GM21360 (cell line): ENCODE measurements at regions not wholly inside any gene's neighbourhood (a gene's known extent, or its start where the extent isn't known, plus 50 kb on each side); places are given as distances from the start of the nearest gene placed in this dataset.

Experiments
- ATAC-seq: cut with Tn5 transposase; IDR thresholded peaks from one replicate; pipeline ENCODE4 v1.9.1; 2021; ENCODE audit warnings: mild to moderate bottlenecking, moderate library complexity; ENCODE audit not compliant: unreplicated experiment

DNA sequence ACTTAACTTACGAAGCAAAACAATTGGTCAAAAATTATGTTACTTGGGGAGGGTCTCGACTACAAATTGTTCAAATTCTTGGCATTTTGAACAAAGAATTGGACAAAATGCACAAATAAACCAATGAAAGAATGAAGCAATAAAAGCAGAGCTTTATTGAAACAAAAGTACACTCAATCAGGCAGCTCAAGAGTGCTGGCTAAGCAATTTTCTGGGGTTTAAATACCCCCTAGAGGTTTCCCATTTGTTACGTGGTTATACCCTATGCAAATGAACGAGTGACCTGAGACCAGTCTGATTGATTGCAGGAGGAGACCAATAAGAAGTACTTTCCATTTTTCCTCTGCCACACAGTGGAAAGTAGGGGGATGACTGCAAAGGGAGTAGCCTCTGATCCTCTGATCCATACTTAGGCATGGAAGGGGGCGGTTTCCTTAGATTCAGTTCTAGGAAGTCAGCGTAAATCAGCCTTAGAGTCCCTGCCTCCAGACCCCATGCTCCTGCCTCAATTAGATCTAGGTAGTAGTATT is 228.6 kb downstream of the EFNB2 start:
- no peak for ATAC-seq

DNA sequence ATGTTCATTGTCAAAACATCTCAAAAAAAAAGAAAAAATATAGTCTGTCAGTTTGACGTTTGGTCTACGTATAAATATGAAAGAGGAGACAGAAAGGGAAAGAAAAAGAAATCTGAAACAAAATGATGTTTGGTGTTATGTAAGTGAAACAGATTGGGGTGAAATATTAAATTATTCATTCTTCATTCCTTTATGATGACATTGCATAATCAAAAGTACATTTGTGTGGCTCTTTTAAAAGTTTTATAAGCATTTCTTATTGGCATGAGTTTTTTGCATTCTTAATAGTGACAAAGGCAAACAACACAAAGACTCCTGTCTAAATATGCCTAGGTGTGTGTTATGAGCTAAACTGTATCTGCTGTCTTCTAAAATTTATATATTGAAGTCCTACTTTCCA is 232.6 kb downstream of the EFNB2 start:
- ATAC-seq, result no peak

DNA sequence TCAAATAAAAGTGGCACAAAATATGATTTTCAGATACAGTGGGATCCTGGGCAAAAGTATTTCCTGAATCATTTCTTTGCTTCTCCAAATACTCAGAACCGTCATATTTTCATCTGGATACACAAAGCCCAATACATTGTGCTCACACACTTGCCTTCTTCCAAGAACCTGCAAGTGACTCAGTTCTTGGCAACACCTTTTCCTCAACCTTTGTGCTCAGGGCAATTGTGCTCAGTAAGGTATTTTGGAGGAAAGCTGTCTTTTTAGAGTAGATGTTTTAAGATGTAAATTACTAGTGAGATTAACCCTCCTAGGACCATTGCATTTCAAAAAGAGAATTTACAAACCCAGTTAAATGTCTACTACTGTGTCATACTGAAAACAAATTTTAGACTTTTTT is 233.5 kb downstream of the EFNB2 start:
- ATAC-seq, result no peak

DNA sequence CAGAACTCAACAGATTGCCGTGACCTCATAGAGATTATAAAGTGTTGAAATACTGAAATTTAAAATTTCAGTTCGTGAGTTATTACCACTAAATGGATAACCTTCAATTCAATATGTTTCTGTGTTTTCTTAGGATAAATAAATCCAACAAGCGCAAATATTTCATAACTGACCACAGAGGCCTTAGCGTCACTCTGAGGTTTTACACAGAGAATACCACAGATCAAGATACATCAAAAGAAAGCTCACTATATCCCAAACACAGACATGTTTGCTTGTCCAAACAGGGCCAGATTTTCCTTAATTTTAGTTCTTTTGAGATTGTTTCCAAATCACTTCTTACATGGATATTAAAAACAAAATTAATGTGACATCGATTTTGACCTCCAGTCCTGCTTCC is 235.8 kb downstream of the EFNB2 start:
- ATAC-seq, result no peak

DNA sequence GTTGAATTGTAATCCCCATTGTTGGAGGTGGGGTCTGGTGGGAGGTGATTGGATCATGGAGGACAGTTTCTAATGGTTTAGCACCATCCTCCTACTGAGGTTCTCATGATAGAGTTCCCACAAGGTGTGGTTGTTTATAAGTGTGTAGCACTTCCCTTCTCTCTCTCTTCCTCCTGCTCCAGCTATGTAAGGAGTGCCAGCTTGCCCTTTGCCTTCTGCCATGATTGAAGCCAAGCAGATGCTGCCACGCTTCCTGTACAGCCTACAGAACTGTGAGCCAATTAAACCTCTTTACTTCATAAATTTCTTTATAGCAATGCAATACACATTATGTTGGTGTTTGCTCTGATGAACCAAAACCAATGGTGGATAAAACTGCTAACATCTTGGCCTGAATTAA is 238.2 kb downstream of the EFNB2 start:
- no peak for ATAC-seq

DNA sequence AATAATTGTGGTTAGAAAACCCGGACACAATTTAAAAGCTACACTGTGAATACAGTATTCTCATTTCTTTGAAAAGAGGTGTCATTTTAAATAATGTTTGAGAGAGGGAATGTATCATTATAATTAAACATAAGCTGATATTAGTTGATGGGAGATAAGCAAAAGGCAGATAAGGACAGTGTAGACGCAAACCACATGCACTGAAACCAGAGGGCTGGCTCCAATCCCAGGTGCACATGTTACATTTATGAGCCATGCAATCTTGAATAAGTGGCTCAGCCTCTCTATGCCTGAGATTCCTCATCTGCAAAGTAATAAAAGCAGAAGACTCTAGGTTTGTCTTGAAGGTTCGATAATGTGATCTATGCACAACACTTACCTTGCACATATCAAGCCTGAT is 238.7 kb downstream of the EFNB2 start:
- no peak for ATAC-seq

DNA sequence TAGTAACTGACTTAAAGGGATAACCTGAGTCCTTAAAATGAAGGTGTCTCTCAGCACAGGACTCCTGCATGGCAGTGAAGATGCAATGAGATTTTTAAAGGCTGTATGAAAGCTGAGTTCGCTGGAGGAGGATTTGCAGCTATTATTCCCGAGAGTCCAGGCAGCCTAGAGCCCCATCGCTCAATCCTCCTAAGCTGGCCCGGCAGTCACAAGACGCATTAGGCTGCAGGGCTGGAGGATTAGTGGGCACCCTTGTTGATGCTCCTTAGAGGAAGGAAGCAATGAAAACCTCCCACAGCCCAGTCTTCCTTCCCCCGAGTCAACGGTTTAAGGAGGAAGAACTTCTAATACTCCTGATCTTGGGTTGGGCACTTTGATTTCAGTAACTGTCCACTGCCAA is 239.5 kb downstream of the EFNB2 start:
- no peak for ATAC-seq

DNA sequence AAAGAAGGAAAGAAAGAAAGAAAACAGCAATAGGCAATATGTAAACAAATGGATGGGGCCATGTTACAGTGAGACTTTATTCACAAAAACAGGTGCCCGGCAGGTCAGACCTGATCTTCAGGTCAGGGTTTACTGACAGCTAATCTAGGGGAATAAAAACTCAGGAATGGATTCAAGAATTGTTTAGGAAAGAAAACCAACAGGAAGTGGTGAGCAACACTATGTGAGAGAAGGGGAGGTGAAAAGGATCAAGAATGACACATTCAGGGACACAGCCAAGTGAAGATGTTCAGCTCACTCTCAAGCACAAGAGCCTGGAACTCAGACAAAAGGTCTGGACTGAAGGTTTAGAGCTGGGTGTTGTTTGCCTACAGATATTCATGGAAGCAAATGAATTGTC is 244.5 kb downstream of the EFNB2 start:
- no peak for ATAC-seq

DNA sequence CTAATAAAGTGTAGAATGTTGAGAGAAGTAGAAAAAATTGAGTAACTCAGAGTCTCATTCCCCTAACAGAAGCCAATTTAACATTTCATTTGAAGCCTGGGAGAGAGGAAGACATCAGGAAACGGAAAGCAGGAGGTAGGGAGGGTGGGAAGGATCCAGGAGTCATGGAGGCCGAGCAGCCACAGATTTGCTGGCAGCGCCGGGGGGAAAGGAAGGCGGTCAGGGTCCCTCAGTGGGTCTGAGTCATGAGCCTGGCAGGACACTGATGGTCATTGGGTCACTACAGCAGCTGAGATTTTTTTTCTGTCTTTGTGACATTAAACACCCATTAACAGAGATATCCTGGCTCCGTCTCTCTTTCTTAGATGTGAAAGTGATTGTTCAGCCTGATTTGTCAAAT is 248.1 kb downstream of the EFNB2 start:
- no peak for ATAC-seq

DNA sequence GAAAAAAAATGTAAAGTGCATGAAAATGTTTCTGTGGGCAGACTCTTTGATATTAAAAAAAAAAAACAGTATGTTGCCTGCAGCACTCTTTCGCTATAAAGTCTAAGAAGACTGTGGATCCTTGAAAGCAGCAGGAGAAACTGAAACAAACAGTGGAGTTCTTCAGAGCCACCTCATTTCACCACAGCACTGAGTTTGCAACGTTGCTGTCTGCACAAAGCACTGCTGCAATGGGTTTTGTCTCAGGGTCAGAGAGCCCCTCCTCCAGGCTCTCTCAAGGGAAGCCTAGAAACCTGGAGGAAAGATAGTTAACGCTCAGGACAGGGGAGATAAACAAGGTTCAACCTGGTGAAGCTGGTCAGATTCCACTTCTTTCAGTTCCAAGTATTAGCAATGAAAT is 248.7 kb downstream of the EFNB2 start:
- no peak for ATAC-seq

DNA sequence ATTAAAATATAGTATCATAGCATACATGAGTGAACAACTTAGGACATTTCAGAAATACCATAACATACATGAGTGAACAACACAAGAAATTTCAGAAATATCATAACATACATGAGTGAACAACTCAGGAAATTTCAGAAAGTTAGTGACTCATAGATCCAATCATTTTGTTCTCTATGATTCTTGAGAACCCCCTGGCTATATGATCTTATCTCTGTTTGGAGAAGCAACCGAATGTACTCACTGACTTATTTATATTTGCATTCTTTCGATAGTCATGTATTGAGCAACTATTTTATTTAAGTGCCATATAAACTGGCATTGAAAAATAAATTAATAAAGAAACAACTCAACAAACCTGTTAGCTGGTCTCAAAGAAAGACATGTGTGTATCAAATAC is 251.1 kb downstream of the EFNB2 start:
- no peak for ATAC-seq

DNA sequence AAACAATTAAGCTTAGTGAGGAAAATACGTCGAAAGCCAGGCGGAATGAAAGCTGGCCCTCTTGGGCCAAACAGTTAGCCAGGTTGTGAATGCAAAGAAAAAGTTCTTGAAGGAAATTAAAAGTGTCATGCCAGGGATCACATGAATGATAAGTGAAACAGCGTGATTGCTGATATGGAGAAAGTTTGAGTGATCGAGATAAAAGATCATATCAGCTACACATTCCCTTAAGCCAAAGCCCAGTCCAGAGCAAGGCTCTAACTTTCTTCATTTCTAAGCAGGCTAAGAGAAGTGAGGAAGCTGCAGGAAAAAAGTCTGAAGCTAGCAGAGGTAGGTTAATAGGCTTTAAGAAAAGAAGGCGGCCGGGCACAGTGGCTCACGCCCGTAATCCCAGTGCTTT is 254.0 kb downstream of the EFNB2 start:
- ATAC-seq, result no peak

DNA sequence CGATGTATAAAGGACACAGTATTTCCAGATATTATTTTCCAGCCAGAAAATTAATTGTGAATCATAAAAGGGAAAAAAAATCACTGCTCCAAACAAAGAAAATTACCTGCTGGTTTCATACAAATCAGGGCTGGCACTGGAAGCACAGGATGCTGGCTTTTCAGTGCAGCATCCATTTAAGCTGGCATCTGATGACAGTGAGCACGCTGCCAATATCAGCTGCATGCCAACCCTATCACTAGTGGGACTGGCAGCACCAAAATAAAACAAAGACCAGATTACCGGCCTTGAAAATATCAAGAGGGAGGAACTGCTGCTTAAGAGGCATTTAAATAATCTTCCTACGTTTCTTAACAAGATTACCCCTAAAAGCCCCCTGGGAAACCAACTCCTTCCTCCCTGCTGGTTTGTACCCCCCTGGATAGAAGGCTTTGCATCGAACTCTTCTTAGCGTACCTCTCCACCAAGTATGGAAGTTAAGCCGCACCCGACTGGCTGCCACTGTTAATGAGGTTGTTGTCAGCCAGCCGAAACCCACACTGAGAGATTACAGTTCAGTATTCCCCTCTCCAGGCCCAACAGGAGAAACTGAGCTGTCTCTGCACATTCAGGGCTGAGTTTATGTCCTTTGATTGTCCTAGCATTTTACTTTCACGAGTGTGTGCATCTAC is 257.8 kb downstream of the EFNB2 start:
- no peak for ATAC-seq

DNA sequence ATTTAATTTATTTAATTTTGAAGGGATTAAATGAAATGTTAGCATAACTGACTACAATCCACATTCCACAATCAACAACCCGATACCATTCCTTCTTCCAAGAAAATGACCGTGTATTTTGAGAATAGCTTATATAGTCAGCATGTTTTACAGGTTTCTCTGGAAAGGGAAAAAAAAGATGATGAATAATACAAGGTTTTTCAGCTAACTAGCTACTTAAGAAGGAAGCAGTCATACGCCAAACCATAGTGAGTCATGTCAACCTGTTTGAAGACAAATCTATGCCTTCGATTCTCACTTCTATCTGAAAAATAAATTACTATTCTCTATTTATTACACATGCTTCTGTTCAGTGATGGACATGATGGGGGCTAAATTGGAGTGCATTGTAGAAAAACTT is 258.6 kb downstream of the EFNB2 start:
- ATAC-seq, result no peak

DNA sequence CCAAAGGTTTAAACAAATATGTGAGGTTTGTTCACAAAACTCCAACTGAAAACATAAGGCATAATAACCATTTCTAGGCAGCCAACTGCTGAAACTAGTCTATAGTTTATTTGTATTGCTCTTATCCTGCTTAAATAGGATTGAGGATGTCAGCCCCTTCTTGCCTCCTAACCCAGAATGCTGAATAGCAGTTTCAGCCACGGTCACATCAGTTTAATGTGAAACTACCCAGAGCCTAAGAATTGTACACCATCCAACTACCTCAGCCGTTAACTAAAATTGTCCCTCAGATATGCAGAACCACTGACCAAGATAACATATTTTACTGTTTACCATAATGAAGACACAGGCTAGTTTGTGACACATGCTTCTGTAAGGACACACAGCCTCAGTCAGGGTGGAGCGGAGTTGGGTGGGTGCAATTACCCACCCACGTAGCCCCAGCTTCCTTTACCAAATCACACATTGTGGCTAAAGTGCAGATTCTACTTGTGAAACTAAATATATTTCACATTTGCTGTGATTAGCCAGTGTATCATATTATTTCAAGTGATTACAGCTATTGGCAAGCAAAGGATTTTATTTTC is 259.9 kb downstream of the EFNB2 start:
- ATAC-seq, result no peak

DNA sequence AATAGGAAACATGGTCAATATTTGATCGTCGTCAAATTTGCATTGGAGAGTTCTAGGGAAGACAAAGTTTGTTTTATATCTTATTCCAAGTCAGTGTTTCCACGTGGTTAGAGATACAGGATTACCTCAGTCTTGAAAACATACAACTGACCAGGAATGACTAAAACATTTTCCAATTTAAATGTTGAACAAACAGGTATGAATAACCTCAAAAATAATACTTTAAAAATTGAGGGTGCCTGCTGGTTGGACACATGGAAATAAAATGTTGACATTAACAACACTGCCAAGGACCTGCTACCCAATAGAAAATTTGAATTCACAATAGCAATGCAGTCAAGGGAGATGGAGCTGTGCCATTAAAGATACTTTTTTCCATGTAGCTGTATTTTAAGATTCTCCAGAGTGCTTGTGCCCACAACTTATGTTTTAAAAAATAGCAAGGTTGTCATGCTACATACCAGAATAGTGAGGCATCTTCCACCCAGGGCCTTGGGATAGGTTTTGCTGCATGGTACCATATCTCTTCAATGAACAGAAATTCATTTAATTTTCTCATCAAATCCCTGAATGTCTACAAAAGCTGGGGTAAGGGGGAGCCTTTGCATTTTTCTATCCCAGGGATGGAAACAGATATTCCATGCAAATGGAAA is 260.8 kb downstream of the EFNB2 start:
- ATAC-seq, result no peak

DNA sequence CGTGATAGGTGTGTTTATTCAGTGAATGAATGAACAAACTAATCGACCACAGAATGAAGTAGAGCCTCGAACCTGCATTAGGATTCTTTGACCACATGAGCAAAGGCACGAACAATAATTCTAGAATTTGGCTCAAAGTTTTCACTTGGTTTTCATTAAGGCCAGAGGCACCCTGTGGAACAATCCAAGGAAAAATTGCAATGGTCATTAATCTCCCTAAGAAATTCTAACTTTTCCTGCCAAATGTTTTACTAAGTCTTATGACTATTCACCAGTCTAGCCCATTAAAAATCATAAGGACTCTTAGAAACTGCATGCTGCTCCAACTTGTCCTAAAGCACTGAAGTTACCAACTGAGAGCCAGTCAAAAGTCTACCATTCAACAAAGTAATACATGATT is 271.7 kb downstream of the EFNB2 start:
- ATAC-seq, result no peak

DNA sequence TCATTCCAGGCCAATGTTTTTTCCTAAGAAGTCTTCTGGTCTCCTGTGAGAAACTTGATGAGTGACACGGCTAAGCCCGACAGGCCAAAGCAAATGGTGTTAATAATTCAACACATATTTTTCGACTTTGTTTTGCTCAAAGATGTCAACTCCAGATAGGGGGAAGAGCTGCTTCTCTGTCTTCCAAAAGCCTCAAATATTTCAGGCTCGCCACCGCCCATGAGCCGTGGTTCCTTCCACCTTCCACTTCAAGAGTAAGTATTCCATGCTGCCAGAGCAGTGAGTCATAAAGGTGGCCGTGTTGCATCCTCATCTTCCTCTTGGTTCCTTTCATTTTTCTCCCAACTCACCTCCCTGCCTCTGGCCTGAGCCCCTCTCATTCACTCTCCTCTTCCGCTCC is 272.6 kb downstream of the EFNB2 start:
- no peak for ATAC-seq

DNA sequence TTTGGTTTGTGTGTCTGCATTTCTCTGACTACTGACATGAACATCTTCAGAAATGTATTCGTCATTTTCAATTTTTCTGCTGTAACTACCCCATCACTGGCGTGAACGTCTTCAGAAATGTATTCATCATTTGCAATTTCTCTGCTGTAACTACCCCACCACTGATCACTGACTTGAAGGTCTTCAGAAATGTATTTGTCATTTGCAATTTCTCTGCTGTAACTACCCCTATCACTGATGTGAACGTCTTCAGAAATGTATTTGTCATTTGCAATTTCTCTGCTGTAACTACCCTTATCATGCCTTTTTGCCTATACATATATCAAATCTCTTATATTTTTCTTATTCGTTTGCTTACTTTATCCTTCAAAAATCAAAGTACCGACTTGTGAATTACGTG is 274.0 kb downstream of the EFNB2 start:
- no peak for ATAC-seq

DNA sequence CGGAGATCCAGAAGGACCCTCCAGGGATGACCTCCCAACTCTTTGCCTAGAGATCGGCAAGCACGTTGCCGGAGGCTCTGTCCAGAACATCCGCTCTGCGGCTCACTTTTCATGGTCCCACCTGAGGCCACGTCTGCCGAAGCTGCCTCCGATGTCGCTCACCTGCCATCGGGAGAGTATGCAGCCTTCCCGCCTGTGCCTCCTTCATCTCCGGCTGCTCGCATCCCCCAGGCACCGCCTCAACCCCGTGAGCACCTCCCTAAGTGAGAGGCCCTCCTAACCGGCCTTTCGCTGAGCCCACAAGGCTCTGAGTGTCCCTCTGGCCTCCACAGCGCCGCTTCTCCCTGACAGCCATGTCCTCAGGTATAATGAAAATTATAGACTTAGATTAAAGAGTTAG is 275.1 kb downstream of the EFNB2 start:
- ATAC-seq, result no peak

DNA sequence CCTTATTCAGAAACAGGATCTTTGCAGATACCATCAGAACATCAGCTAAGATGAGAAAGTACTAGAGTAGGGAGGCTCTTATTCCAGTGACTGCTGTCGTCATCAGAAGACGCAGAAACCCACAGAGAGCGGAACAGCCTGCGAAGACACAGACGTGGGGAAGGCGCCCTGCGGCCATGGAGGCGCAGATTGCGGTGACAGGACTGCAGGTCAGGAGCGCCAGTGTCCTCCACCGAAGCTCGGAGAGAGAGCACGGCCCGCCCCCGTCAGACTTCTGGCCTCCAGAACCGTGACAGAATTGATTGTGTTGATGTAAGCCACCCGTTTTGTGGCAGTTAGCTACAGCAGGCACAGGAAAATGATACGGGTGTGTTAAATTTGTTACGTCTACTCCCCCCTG is 275.5 kb downstream of the EFNB2 start:
- ATAC-seq, result no peak

DNA sequence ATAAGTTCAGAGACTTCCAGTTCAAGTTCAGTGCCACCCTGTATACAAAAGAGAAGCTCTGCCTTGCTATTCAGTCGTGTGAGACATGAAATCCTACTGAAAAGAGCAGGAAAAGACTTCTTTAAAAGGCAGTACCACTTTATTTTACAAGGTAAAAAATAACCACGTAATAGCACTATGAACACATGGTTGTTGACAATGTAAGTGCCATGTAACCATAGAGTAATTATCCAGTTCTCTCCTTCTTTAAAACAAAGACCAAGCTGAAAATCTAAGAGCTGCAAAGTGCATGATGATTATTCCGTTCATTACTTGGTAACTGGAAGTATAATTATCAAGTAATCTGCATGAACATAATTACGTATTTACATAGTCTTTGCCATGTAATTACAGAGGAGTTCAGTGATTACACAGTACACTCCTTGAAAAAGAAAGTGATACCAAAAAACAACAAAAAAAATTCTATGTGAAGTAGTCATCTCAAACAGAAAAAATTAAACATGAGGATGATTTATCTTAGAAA is 288.7 kb downstream of the EFNB2 start:
- no peak for ATAC-seq
